ENCODE measurements at regions not wholly inside any gene's neighbourhood (a gene's known extent, or its start where the extent isn't known, plus 50 kb on each side); places are given as distances from the start of the nearest gene placed in this dataset.

GRCh38 chr18:2306606-2307005 is 264.7 kb downstream of the METTL4 start:
- TF ChIP-seq CTCF (IDR thresholded peaks at IDR 0.05; ENCODE audit: insufficient read depth, low read length) (no peak), POLR2AphosphoS5 (IDR thresholded peaks at IDR 0.05; ENCODE audit: low read depth) (no peak), SPI1 (IDR thresholded peaks at IDR 0.05; ENCODE audit: borderline replicate concordance, low read depth) (no peak), REST (IDR thresholded peaks at IDR 0.05; ENCODE audit: insufficient replicate concordance, low read depth) (no peak)

Data from HL-60 (cell line).